IMR-90 (cell line): ENCODE measurements at regions not wholly inside any gene's neighbourhood (a gene's known extent, or its start where the extent isn't known, plus 50 kb on each side); places are given as distances from the start of the nearest gene placed in this dataset.

Source experiments
- CEBPB ChIP-seq: IDR thresholded peaks from 2 replicates; pipeline ENCODE4 v1.6.1; 2012; ENCODE audit warnings: low read depth, low read length, improper control_type of control experiment
- MAFK ChIP-seq: IDR thresholded peaks from 2 replicates; pipeline ENCODE4 v1.6.1; 2012; ENCODE audit warnings: low read depth, low read length, improper control_type of control experiment
- POLR2A ChIP-seq: IDR thresholded peaks from 2 replicates; pipeline ENCODE4 v1.6.1; 2012; ENCODE audit warnings: mild to moderate bottlenecking, low read depth, low read length
- TF ChIP-seq, protein P1 (sequence below): conservative IDR thresholded peaks from 2 replicates; pipeline ENCODE4 v1.5.1; 2012; ENCODE audit warnings: mild to moderate bottlenecking, low read depth, low read length, improper control_type of control experiment

DNA sequence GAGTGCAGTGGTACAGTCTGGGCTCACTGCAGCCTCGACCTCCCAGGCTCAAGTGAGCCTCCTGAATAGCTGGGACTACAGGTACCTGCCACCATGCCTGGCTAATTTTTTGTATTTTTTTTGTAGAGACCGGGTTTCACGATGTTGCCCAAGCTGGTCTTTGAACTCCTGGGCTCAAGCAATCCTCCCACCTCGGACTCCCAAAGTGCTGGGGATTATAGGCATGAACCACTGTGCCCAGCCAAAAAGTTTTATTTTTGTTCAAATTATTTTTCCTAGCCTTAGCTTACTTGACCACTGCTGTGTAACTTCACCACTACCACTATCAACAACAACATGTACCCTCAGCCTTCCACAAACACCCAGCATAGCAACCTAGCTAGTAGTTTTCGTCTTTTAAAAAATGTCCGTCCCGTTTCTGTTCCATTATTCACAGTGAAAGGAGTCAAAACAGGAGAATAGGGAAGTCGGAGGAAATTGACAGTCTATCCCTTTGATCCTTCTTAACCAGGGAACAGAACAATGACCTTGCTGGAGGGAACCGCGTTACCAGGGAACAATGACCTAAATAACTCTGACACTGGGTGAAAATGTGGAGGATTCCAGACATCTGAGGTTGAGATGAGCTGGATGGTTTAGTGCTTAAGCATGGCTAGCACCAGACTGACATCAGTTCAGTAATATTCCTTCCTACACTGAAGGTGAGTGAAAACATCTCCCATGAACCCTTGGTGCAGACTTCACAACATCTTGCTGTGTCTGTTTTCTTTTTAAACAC is 69.2 kb upstream of the ARL4C start:
- TF ChIP-seq CEBPB = no peak
- TF ChIP-seq MAFK = no peak
- TF ChIP-seq POLR2A = no peak
- TF ChIP-seq, protein P1, sequence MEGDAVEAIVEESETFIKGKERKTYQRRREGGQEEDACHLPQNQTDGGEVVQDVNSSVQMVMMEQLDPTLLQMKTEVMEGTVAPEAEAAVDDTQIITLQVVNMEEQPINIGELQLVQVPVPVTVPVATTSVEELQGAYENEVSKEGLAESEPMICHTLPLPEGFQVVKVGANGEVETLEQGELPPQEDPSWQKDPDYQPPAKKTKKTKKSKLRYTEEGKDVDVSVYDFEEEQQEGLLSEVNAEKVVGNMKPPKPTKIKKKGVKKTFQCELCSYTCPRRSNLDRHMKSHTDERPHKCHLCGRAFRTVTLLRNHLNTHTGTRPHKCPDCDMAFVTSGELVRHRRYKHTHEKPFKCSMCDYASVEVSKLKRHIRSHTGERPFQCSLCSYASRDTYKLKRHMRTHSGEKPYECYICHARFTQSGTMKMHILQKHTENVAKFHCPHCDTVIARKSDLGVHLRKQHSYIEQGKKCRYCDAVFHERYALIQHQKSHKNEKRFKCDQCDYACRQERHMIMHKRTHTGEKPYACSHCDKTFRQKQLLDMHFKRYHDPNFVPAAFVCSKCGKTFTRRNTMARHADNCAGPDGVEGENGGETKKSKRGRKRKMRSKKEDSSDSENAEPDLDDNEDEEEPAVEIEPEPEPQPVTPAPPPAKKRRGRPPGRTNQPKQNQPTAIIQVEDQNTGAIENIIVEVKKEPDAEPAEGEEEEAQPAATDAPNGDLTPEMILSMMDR = no peak
